ENCODE measurements at regions not wholly inside any gene's neighbourhood (a gene's known extent, or its start where the extent isn't known, plus 50 kb on each side); places are given as distances from the start of the nearest gene placed in this dataset.
"Not testable (repeated sequence)": the region's sequence is repeated elsewhere in the genome, so short reads cannot be mapped to it uniquely, and the experiment has no call there.

DNA sequence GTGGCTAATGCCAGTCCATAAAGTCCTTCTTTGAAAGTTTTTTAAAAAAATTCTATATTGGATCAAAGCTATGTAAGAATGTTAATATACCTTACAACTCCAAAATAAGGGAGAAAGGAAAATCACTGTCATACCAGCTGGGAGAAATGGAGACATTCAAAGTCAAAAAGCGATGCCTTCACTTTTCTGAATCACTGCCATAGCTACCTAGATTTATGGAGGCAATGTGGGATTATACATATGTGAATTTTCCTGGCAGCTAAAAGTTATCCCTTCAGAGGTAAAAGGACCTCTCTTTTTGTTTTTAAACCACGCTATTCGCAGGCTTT is 59.6 kb upstream of the PDE3B start:
- H3K4me3 ChIP-seq (replicated peaks; ENCODE audit: low read depth, low read length): no peak overlapping the region
- no peak for TF ChIP-seq CTCF (IDR thresholded peaks at IDR 0.05; ENCODE audit: low read length, missing control alignments)
- DNase-seq (ENCODE audit: low read depth): no peak

GRCh38 chr11:14584595-14584994 is 59.0 kb upstream of the PDE3B start:
- no peak for DNase-seq (ENCODE audit: low read depth)
- no peak for TF ChIP-seq CTCF (IDR thresholded peaks at IDR 0.05; ENCODE audit: low read length, missing control alignments)
- H3K4me3 ChIP-seq (replicated peaks; ENCODE audit: low read depth, low read length): no peak overlapping the region

DNA sequence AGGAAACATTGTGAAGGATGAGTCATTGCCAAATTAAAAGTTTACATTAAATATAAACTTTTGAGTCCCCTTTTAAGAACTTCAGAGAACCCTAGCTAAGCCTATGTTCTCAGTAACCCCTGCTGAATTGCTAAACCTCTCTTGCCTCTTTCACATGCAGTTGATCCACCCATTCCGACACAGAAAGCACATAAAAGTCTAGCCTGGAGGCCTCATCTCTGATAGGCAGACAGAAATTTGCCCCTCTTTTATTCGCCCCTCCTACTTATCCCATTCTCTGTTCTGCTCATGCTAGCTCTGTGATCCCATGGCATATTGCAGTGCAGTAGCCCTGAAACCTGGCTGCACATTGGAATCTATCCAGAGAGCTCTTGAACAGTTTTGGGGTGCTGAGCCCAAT is 58.2 kb upstream of the PDE3B start:
- H3K4me3 ChIP-seq (replicated peaks; ENCODE audit: low read depth, low read length): no peak overlapping the region
- no peak for TF ChIP-seq CTCF (IDR thresholded peaks at IDR 0.05; ENCODE audit: low read length, missing control alignments)
- DNase-seq (ENCODE audit: low read depth): no peak

DNA sequence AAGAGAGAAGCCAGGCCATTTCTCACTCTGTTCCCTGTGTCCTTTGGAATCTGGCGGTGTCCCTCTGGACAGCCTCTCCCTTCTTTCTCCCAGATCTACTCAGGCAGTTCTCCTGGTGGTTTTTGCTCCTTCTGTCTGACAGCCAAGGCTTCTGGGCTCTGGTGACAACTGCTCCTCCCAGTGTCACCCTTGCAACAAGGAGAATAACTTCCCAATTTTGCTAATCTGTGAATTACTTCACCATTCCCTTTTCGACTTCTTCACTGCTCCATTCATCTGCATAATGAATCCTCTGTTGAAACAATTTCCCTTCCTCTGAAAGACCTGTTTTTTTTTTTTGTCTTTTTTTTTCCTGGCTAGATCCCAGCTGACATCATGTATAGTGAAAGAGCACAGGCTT is 56.3 kb upstream of the PDE3B start:
- no peak for TF ChIP-seq CTCF (IDR thresholded peaks at IDR 0.05; ENCODE audit: low read length, missing control alignments)
- H3K4me3 ChIP-seq (replicated peaks; ENCODE audit: low read depth, low read length): no peak overlapping the region
- peak; percentile 10 for DNase-seq (ENCODE audit: low read depth)

DNA sequence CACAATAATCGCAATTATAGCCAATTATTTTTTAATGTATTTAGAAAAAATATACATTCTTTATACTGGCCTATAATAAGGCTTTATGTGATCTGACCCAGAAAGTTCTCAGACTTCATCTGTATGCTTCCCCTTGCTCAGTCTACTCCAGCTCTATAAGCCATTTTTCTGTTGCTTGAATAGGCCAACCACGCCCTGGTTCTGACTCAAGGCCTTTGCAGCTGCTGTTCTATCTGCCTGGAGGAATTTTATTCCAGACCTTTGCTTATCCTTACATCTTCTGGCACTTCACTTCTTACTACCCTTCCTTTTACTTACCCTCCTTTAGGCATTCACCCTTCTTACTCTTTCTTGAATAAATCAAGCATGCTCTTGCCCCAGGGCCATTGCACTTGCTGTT is 54.9 kb upstream of the PDE3B start:
- no peak overlapping the region for H3K4me3 ChIP-seq (replicated peaks; ENCODE audit: low read depth, low read length)
- no peak for DNase-seq (ENCODE audit: low read depth)
- no peak for TF ChIP-seq CTCF (IDR thresholded peaks at IDR 0.05; ENCODE audit: low read length, missing control alignments)

DNA sequence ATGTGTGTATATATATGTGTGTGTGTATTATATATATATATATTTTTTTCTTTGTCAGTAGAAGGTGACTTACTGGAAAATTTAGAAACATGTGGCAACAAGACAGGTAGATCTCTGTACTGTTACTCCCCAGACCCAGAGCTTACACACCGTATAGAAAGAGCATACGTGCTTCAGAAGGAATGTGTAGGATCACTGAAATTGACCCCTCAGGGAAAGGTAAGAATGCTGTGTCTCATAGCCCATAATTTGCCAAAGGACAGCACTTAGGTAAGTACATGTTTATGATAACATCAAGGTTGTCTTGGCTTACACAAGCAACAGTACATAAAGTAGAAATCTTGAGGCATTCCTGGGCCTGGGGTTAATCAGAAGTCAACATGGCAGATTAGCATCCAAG is 54.2 kb upstream of the PDE3B start:
- no peak for TF ChIP-seq CTCF (IDR thresholded peaks at IDR 0.05; ENCODE audit: low read length, missing control alignments)
- DNase-seq (ENCODE audit: low read depth): no peak
- no peak overlapping the region for H3K4me3 ChIP-seq (replicated peaks; ENCODE audit: low read depth, low read length)

GRCh38 chr11:14591046-14591445 is 52.6 kb upstream of the PDE3B start:
- DNase-seq (ENCODE audit: low read depth); H3K4me3 ChIP-seq (replicated peaks; ENCODE audit: low read depth, low read length): not testable (repeated sequence)

- no peak for DNase-seq (ENCODE audit: low read depth)
- H3K4me3 ChIP-seq (replicated peaks; ENCODE audit: low read depth, low read length): no peak overlapping the region
- no peak for TF ChIP-seq CTCF (IDR thresholded peaks at IDR 0.05; ENCODE audit: low read length, missing control alignments)
These were observed 49.9 kb upstream of the PDE3B start for GRCh38 chr11:14593671-14594070.

Data from fibroblast of pulmonary artery (primary cell).